ENCODE measurements at regions not wholly inside any gene's neighbourhood (a gene's known extent, or its start where the extent isn't known, plus 50 kb on each side); places are given as distances from the start of the nearest gene placed in this dataset.

- DNase-seq, result no peak
- Histone ChIP-seq H3K9me3 (no peaks in the 10 kb centered on the region), H3K27me3 (no peaks in the 10 kb centered on the region), H3K36me3 (no peaks in the 10 kb centered on the region), H3K27ac (no peak overlapping the region), H3K4me3 (no peak overlapping the region), H3K4me1 (ENCODE audit: insufficient read depth) (no peaks in the 10 kb centered on the region)
- TF ChIP-seq EP300 (IDR thresholded peaks at IDR 0.05) (no peak), POLR2A (IDR thresholded peaks at IDR 0.05) (no peak)
- TF ChIP-seq, protein P1, sequence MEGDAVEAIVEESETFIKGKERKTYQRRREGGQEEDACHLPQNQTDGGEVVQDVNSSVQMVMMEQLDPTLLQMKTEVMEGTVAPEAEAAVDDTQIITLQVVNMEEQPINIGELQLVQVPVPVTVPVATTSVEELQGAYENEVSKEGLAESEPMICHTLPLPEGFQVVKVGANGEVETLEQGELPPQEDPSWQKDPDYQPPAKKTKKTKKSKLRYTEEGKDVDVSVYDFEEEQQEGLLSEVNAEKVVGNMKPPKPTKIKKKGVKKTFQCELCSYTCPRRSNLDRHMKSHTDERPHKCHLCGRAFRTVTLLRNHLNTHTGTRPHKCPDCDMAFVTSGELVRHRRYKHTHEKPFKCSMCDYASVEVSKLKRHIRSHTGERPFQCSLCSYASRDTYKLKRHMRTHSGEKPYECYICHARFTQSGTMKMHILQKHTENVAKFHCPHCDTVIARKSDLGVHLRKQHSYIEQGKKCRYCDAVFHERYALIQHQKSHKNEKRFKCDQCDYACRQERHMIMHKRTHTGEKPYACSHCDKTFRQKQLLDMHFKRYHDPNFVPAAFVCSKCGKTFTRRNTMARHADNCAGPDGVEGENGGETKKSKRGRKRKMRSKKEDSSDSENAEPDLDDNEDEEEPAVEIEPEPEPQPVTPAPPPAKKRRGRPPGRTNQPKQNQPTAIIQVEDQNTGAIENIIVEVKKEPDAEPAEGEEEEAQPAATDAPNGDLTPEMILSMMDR (IDR thresholded peaks at IDR 0.05), result no peak
- WGBS, 3 donors, result 47 to 67% (median 52%) methylated on average over 1 of the region's 1 CpG
- intact Hi-C loops (cut with DNase I), result no loop called here
Measured at GRCh38 chr2:51969347-51969746, 937.4 kb upstream of the NRXN1 start.

- Histone ChIP-seq H3K27me3 (no peaks in the 10 kb centered on the region), H3K27ac (no peak overlapping the region), H3K4me3 (no peak overlapping the region), H3K4me1 (ENCODE audit: insufficient read depth) (no peaks in the 10 kb centered on the region), H3K9me3 (no peaks in the 10 kb centered on the region), H3K36me3 (no peaks in the 10 kb centered on the region)
- no peak for TF ChIP-seq POLR2A (IDR thresholded peaks at IDR 0.05)
- TF ChIP-seq, protein P1 (IDR thresholded peaks at IDR 0.05), result no peak
- TF ChIP-seq EP300 (IDR thresholded peaks at IDR 0.05), result no peak
- 81 to 87% (median 86%) methylated on average over 3 of the region's 3 CpGs for WGBS, 3 donors
- intact Hi-C loops (cut with DNase I), result no loop called here
- no peak for DNase-seq
Measured at GRCh38 chr2:51960841-51961335, 929.0 kb upstream of the NRXN1 start.

DNA sequence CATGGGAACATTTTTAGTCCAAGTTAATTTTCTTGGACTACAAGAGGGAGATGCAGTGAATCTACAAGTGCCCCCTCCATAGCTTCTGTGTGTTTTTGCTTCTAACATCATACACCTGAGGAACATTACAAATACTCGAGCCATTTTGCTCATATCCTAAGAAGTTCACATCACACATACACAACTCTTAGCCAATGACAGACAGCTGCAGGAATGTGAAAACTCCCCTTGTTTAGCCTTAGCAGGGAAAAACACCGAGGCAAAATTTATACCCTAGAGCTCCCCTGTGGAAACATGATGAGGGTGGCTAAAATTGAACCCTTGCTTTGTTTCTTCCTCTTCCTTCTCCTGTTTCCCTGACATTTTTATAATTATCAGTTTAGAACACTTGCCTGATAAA lies 928.3 kb upstream of the NRXN1 start:
- WGBS, 3 donors, result 66 to 77% (median 77%) methylated on average over 2 of the region's 2 CpGs
- Histone ChIP-seq H3K9me3 (no peaks in the 10 kb centered on the region), H3K36me3 (no peaks in the 10 kb centered on the region), H3K4me3 (no peak overlapping the region), H3K27ac (no peak overlapping the region), H3K27me3 (no peaks in the 10 kb centered on the region), H3K4me1 (ENCODE audit: insufficient read depth) (no peaks in the 10 kb centered on the region)
- TF ChIP-seq POLR2A (IDR thresholded peaks at IDR 0.05) (no peak), EP300 (IDR thresholded peaks at IDR 0.05) (no peak)
- TF ChIP-seq, protein P1 (IDR thresholded peaks at IDR 0.05), result no peak
- intact Hi-C loops (cut with DNase I), result no loop called here
- DNase-seq, result no peak

DNA sequence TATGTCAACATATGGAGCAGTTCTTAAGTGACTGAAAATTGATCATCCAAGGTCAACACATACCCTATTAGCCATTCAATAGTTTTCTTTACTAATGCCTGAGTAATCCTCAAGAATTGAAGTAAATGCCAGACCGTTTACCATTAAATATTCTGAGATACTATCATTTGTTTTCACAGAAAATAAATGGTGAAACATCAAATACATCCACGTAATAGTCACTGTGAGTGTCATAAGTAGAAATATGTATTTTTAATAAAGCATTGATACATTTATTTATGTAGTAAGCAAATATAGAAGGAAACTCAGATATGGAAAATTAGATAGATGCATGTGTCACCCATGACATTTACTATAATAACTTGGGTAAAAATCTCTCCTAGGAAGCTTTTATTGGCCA lies 927.8 kb upstream of the NRXN1 start:
- Histone ChIP-seq H3K27me3 (no peaks in the 10 kb centered on the region), H3K36me3 (no peaks in the 10 kb centered on the region), H3K4me3 (no peak overlapping the region), H3K9me3 (no peaks in the 10 kb centered on the region), H3K27ac (no peak overlapping the region), H3K4me1 (ENCODE audit: insufficient read depth) (no peaks in the 10 kb centered on the region)
- WGBS, 3 donors, result 73 to 80% (median 73%) methylated on average over 2 of the region's 2 CpGs
- DNase-seq, result no peak
- intact Hi-C loops (cut with DNase I), result no loop called here
- TF ChIP-seq EP300 (IDR thresholded peaks at IDR 0.05) (no peak), POLR2A (IDR thresholded peaks at IDR 0.05) (no peak)
- TF ChIP-seq, protein P1 (IDR thresholded peaks at IDR 0.05), result no peak

- H3K4me3 ChIP-seq, result no peak overlapping the region
- no peak overlapping the region for H3K27ac ChIP-seq
- intact Hi-C loops (cut with DNase I), result no loop called here
- no peak for DNase-seq
- no peaks in the 10 kb centered on the region for H3K9me3 ChIP-seq
- H3K4me1 ChIP-seq (ENCODE audit: insufficient read depth), result no peaks in the 10 kb centered on the region
- TF ChIP-seq, protein P1 (IDR thresholded peaks at IDR 0.05), result no peak
- TF ChIP-seq POLR2A (IDR thresholded peaks at IDR 0.05) (no peak), EP300 (IDR thresholded peaks at IDR 0.05) (no peak)
- no peaks in the 10 kb centered on the region for H3K36me3 ChIP-seq
- H3K27me3 ChIP-seq, result no peaks in the 10 kb centered on the region
Measured at GRCh38 chr2:51953931-51954330, 922.0 kb upstream of the NRXN1 start.
